T-cell (primary cell): ENCODE measurements at regions not wholly inside any gene's neighbourhood (a gene's known extent, or its start where the extent isn't known, plus 50 kb on each side); places are given as distances from the start of the nearest gene placed in this dataset.

Source experiments
- ATAC-seq, 4 experiments: fragments of 200-7000 bp in 3 of 4; fragments of 150-1000 bp in 1 of 4; cut with Tn5 transposase; replicated peaks in 1 of 4; 1 replicate in 3 of 4; 2 replicates in 1 of 4; pipeline ENCODE4 v1.10.0; 2021; ENCODE audit warnings: moderate library complexity in 3 of 4, mild to moderate bottlenecking in 2 of 4, moderate number of reproducible peaks in 1 of 4
- CTCF ChIA-PET, 2 donors: fragments of 300-600 bp; sonication (Branson Sonifier 250); formaldehyde crosslinking; loops; one replicate each; lab custom pipeline; 2022; ENCODE audit warnings: antibody characterized with exemption in 2 of 2; lab: Charles Lee
- POLR2A ChIA-PET, 2 donors: fragments of 300-600 bp; sonication (Branson Sonifier 250); formaldehyde crosslinking; loops; one replicate each; lab custom pipeline; 2022; ENCODE audit warnings: antibody characterized with exemption in 2 of 2; lab: Charles Lee
- DNase-seq, 35 experiments: peaks; one replicate each; pipeline versions ENCODE4 v3.0.0 to v3.0.0-alpha.2; 2013 to 2023
- H3K27ac ChIP-seq: one replicate; pipeline ENCODE4 v1.5.1; 2013; ENCODE audit warnings: low read length
- H3K27me3 ChIP-seq, 2 experiments: replicated peaks in 1 of 2; 1 replicate in 1 of 2; 2 replicates in 1 of 2; pipeline versions ENCODE4 v1.6.1 to v1.7.0; 2013; ENCODE audit warnings: low read length in 1 of 2, mixed read lengths in 1 of 2; ENCODE audit not compliant: control insufficient read depth in 2 of 2, insufficient read depth in 2 of 2; ENCODE audit errors: extremely low read depth in 1 of 2
- H3K36me3 ChIP-seq, 2 donors: 1 replicate in 1 of 2; 2 replicates in 1 of 2; pipeline versions ENCODE4 v1.6.1 to v1.7.0; 2013; ENCODE audit warnings: low read length in 1 of 2; ENCODE audit not compliant: control insufficient read depth in 2 of 2, insufficient read depth in 1 of 2; ENCODE audit errors: extremely low read depth in 1 of 2
- H3K4me1 ChIP-seq, 2 experiments: 1 replicate in 1 of 2; 2 replicates in 1 of 2; pipeline versions ENCODE4 v1.6.1 to v1.7.0; 2013; ENCODE audit warnings: low read length in 2 of 2, mixed read lengths in 1 of 2; ENCODE audit not compliant: insufficient read depth in 2 of 2, control insufficient read depth in 1 of 2; ENCODE audit errors: extremely low read depth in 1 of 2
- H3K4me3 ChIP-seq, 2 donors: 1 replicate in 1 of 2; 2 replicates in 1 of 2; pipeline versions ENCODE4 v1.5.1 to v1.7.0; 2013; ENCODE audit warnings: mild to moderate bottlenecking in 2 of 2, low read length in 1 of 2, moderate library complexity in 1 of 2; ENCODE audit not compliant: control insufficient read depth in 1 of 2; ENCODE audit errors: extremely low read depth in 1 of 2
- H3K9me3 ChIP-seq: 2 replicates; pipeline ENCODE4 v1.7.0; 2013
- H3K27ac Mint-ChIP-seq, 2 donors: one replicate each; pipeline ENCODE4 v1.8.0; 2020 to 2021; ENCODE audit warnings: mild to moderate bottlenecking in 2 of 2, mixed read lengths in 2 of 2
- H3K27me3 Mint-ChIP-seq, 2 donors: one replicate each; pipeline ENCODE4 v1.8.0; 2021 to 2022; ENCODE audit warnings: mixed read lengths in 2 of 2
- H3K36me3 Mint-ChIP-seq: one replicate; pipeline ENCODE4 v1.8.0; 2021; ENCODE audit warnings: mixed read lengths
- H3K4me1 Mint-ChIP-seq, 3 donors: one replicate each; pipeline ENCODE4 v1.8.0; 2020 to 2022; ENCODE audit warnings: mixed read lengths in 3 of 3, mild to moderate bottlenecking in 1 of 3
- H3K4me3 Mint-ChIP-seq, 3 donors: one replicate each; pipeline ENCODE4 v1.8.0; 2020 to 2022; ENCODE audit warnings: mild to moderate bottlenecking in 3 of 3, mixed read lengths in 3 of 3, moderate library complexity in 3 of 3
- H3K9me3 Mint-ChIP-seq, 3 donors: one replicate each; pipeline ENCODE4 v1.8.0; 2020 to 2022; ENCODE audit warnings: mixed read lengths in 3 of 3
- WGBS: methylation state at CpG from one replicate; pipeline ENCODE4 v1.1.5; 2013; ENCODE audit warnings: missing lambda C conversion rate; ENCODE audit not compliant: insufficient coverage; 5-methylcytosine and 5-hydroxymethylcytosine counted together

- POLR2A ChIA-PET: no interaction called here
- Histone ChIP-seq H3K9me3 (no peaks in the 10 kb centered on the region), H3K27me3 (no peaks in the 10 kb centered on the region), H3K4me1 (no peaks in the 10 kb centered on the region), H3K36me3 (no peaks in the 10 kb centered on the region), H3K4me3 (no peak overlapping the region), H3K27ac (no peak overlapping the region)
- Mint-ChIP-seq H3K9me3 (peaks cover 9 to 16% (median 13%) of the 10 kb centered on the region in 3 donors), H3K4me3 (no peak overlapping the region), H3K27me3 (no peaks in the 10 kb centered on the region), H3K27ac (no peak overlapping the region), H3K36me3 (no peaks in the 10 kb centered on the region), H3K4me1 (no peaks in the 10 kb centered on the region)
- CTCF ChIA-PET: no interaction called here
- ATAC-seq (no peak), DNase-seq (no peak)
- WGBS: no CpG with 5 or more reads among the region's 1 CpG
Observed at GRCh38 chr13:65343898-65344663, 1886.1 kb downstream of the PCDH9 start.

- H3K27ac ChIP-seq: no peak overlapping the region
- POLR2A ChIA-PET: no interaction called here
- peaks cover 9 to 15% (median 12%) of the 10 kb centered on the region in 3 donors for H3K9me3 Mint-ChIP-seq
Observed at GRCh38 chr13:65342541-65343337, 1887.4 kb downstream of the PCDH9 start.

GRCh38 chr13:65339241-65339640, 1890.9 kb downstream of the PCDH9 start:
- Histone ChIP-seq H3K4me3 (no peak overlapping the region), H3K4me1 (no peaks in the 10 kb centered on the region), H3K27me3 (no peaks in the 10 kb centered on the region), H3K27ac (no peak overlapping the region), H3K9me3 (no peaks in the 10 kb centered on the region), H3K36me3 (no peaks in the 10 kb centered on the region)
- DNase-seq: no peak
- Mint-ChIP-seq H3K27ac (no peak overlapping the region), H3K4me1 (no peaks in the 10 kb centered on the region), H3K27me3 (no peaks in the 10 kb centered on the region), H3K36me3 (no peaks in the 10 kb centered on the region), H3K9me3 (peaks cover 0 to 9% (median 4%) of the 10 kb centered on the region in 3 donors), H3K4me3 (no peak overlapping the region)
- no peak for ATAC-seq
- POLR2A ChIA-PET: no interaction called here
- CTCF ChIA-PET: no interaction called here
- no CpG with 5 or more reads among the region's 3 CpGs for WGBS

More at GRCh38 chr13:65342541-65343337, 1887.4 kb downstream of the PCDH9 start:
- no peaks in the 10 kb centered on the region for H3K9me3 ChIP-seq
- H3K27ac Mint-ChIP-seq: no peak overlapping the region
- H3K36me3 ChIP-seq: no peaks in the 10 kb centered on the region
- H3K4me3 ChIP-seq: no peak overlapping the region
- no peaks in the 10 kb centered on the region for H3K4me1 Mint-ChIP-seq
- ATAC-seq: no peak
- no peaks in the 10 kb centered on the region for H3K36me3 Mint-ChIP-seq
- H3K4me1 ChIP-seq: no peaks in the 10 kb centered on the region
- CTCF ChIA-PET: no interaction called here
- DNase-seq: no peak
- no peaks in the 10 kb centered on the region for H3K27me3 ChIP-seq
- H3K4me3 Mint-ChIP-seq: no peak overlapping the region
- no peaks in the 10 kb centered on the region for H3K27me3 Mint-ChIP-seq

- Mint-ChIP-seq H3K27me3 (no peaks in the 10 kb centered on the region), H3K9me3 (peaks cover 6 to 8% (median 7%) of the 10 kb centered on the region in 3 donors), H3K4me1 (no peaks in the 10 kb centered on the region), H3K36me3 (no peaks in the 10 kb centered on the region), H3K4me3 (no peak overlapping the region), H3K27ac (no peak overlapping the region)
- H3K9me3 ChIP-seq: no peaks in the 10 kb centered on the region
- H3K36me3 ChIP-seq: no peaks in the 10 kb centered on the region
- ChIA-PET POLR2A (no interaction called here), CTCF (no interaction called here)
- H3K4me3 ChIP-seq: no peak overlapping the region
- 67% methylated on average over 1 of the region's 1 CpG for WGBS
- ATAC-seq: no peak
- no peaks in the 10 kb centered on the region for H3K4me1 ChIP-seq
- H3K27me3 ChIP-seq: no peaks in the 10 kb centered on the region
- H3K27ac ChIP-seq: no peak overlapping the region
- no peak for DNase-seq
Observed at GRCh38 chr13:65336916-65337315, 1893.2 kb downstream of the PCDH9 start.

- Histone ChIP-seq H3K4me1 (no peaks in the 10 kb centered on the region), H3K27ac (no peak overlapping the region), H3K4me3 (no peak overlapping the region), H3K36me3 (no peaks in the 10 kb centered on the region), H3K27me3 (no peaks in the 10 kb centered on the region), H3K9me3 (no peaks in the 10 kb centered on the region)
- no peaks in the 10 kb centered on the region for H3K36me3 Mint-ChIP-seq
- DNase-seq (no peak), ATAC-seq (no peak)
- peaks cover 3 to 8% (median 7%) of the 10 kb centered on the region in 3 donors for H3K9me3 Mint-ChIP-seq
- H3K27me3 Mint-ChIP-seq: no peaks in the 10 kb centered on the region
- POLR2A ChIA-PET: no interaction called here
- H3K4me1 Mint-ChIP-seq: no peaks in the 10 kb centered on the region
- 65% methylated on average over 6 of the region's 9 CpGs for WGBS
- CTCF ChIA-PET: no interaction called here
- H3K4me3 Mint-ChIP-seq: no peak overlapping the region
- H3K27ac Mint-ChIP-seq: no peak overlapping the region
Observed at GRCh38 chr13:65336087-65336749, 1893.9 kb downstream of the PCDH9 start.

GRCh38 chr13:65330691-65331090, 1899.4 kb downstream of the PCDH9 start:
- H3K27ac Mint-ChIP-seq: no peak overlapping the region
- Histone ChIP-seq H3K27me3 (no peaks in the 10 kb centered on the region), H3K9me3 (no peaks in the 10 kb centered on the region), H3K36me3 (no peaks in the 10 kb centered on the region), H3K4me1 (no peaks in the 10 kb centered on the region), H3K4me3 (no peak overlapping the region), H3K27ac (no peak overlapping the region)
- H3K4me1 Mint-ChIP-seq: no peaks in the 10 kb centered on the region
- 97% methylated on average over 12 of the region's 14 CpGs for WGBS
- CTCF ChIA-PET: no interaction called here
- POLR2A ChIA-PET: no interaction called here
- no peaks in the 10 kb centered on the region for H3K36me3 Mint-ChIP-seq
- ATAC-seq: no peak
- H3K27me3 Mint-ChIP-seq: no peaks in the 10 kb centered on the region
- no peak for DNase-seq
- H3K9me3 Mint-ChIP-seq: peaks cover 10 to 11% (median 10%) of the 10 kb centered on the region in 3 donors
- no peak overlapping the region for H3K4me3 Mint-ChIP-seq
